ENCODE measurements at regions not wholly inside any gene's neighbourhood (a gene's known extent, or its start where the extent isn't known, plus 50 kb on each side); places are given as distances from the start of the nearest gene placed in this dataset.

DNA sequence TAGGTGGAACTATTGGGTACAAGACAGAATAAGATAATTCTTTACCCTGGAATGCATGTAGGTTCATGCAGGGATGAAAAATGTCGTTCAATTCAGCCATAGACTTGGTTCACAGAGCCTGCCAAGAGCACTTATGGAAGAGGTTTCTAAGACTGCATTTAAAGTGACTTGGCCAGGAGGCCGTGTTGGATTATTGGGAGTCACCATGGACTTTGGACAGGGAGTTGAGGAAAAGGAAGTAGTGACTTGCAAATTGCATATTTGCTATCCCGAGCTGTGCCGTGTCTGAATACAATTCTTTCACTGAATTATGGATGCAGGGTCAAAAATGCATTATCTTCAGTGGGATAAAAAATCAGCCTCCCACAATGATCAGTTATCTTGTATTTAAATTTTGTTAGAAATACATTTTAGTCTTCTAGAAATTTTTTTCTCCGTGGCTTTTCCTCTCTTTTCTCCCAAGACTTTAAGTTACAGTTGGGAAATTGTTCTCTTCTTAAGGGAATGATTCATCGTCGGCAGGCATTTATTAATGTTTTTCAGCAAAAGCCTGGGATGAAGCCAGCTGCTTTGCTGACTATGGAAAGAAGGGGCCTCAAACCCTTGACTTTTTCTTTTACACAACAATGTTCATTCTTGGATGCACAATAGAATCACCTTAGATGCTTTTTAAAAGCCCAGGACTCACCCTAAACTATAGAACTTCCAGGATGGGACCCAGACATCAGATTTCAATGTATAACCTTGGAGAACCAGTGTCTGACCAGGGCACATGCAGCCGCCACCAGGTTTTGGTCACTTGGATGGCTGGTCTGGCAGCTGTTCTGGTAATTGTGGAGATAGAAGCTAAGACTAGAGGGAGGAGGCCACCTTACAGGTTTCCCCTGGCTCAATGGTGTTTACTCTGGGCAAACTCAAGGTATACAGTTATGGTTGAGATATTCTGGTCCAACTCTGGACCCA lies 70.8 kb downstream of the FAT3 start:
- H3K27me3 ChIP-seq (ENCODE audit: control insufficient read depth in 3 of 3, insufficient read depth in 3 of 3, low read length in 2 of 3): no peaks in the 10 kb centered on the region
- no peak overlapping the region for H3K9ac ChIP-seq (ENCODE audit: insufficient read depth in 1 of 2, low read length in 2 of 2)
- H3K36me3 ChIP-seq (ENCODE audit: control insufficient read depth in 4 of 4, insufficient read depth in 4 of 4, low read length in 4 of 4): no peaks in the 10 kb centered on the region
- H3K4me1 ChIP-seq (ENCODE audit: control insufficient read depth in 5 of 5, insufficient read depth in 5 of 5, low read length in 5 of 5): peaks cover 0 to under 1% (median 0%) of the 10 kb centered on the region in 5 donors
- DNase-seq (no peak), ATAC-seq (ENCODE audit: insufficient read depth, low FRiP score) (no peak)
- H3K9me3 ChIP-seq (ENCODE audit: control insufficient read depth in 4 of 4, insufficient read depth in 3 of 4, low read length in 3 of 4): peaks cover 0 to 2% (median 0%) of the 10 kb centered on the region in 4 donors
- 82 to 87% methylated on average over 8 of the region's 8 CpGs for WGBS, 2 donors
- H3K4me3 ChIP-seq: no peak overlapping the region
- TF ChIP-seq, protein P1, sequence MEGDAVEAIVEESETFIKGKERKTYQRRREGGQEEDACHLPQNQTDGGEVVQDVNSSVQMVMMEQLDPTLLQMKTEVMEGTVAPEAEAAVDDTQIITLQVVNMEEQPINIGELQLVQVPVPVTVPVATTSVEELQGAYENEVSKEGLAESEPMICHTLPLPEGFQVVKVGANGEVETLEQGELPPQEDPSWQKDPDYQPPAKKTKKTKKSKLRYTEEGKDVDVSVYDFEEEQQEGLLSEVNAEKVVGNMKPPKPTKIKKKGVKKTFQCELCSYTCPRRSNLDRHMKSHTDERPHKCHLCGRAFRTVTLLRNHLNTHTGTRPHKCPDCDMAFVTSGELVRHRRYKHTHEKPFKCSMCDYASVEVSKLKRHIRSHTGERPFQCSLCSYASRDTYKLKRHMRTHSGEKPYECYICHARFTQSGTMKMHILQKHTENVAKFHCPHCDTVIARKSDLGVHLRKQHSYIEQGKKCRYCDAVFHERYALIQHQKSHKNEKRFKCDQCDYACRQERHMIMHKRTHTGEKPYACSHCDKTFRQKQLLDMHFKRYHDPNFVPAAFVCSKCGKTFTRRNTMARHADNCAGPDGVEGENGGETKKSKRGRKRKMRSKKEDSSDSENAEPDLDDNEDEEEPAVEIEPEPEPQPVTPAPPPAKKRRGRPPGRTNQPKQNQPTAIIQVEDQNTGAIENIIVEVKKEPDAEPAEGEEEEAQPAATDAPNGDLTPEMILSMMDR (IDR thresholded peaks at IDR 0.05; ENCODE audit: control extremely low read depth, extremely low read depth): no peak
- no peak overlapping the region for H3K27ac ChIP-seq (ENCODE audit: low read depth in 1 of 2, low read length in 1 of 2)

DNA sequence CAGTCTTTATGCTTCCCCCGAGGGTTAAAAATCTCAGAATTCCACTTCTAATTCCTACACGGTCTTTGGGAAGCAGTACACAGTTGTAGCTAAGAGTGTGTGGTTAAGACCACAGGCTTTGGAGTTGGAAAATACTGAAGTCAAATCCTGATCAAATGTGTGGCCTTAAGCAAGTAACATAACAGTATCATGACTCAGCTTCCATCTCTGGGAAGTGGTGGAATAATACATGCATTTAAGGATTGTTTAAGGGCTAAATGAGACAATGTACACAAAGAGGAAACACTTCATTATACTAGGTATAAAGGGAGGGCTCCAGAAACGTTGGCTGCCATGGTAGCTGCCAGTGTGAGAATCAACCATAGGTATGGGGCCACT lies 71.5 kb downstream of the FAT3 start:
- Histone ChIP-seq H3K9me3 (ENCODE audit: control insufficient read depth in 4 of 4, insufficient read depth in 3 of 4, low read length in 3 of 4) (peaks cover 0 to 2% (median 0%) of the 10 kb centered on the region in 4 donors), H3K27me3 (ENCODE audit: control insufficient read depth in 3 of 3, insufficient read depth in 3 of 3, low read length in 2 of 3) (no peaks in the 10 kb centered on the region), H3K9ac (ENCODE audit: insufficient read depth in 1 of 2, low read length in 2 of 2) (no peak overlapping the region), H3K36me3 (ENCODE audit: control insufficient read depth in 4 of 4, insufficient read depth in 4 of 4, low read length in 4 of 4) (no peaks in the 10 kb centered on the region), H3K4me3 (no peak overlapping the region), H3K27ac (ENCODE audit: low read depth in 1 of 2, low read length in 1 of 2) (no peak overlapping the region), H3K4me1 (ENCODE audit: control insufficient read depth in 5 of 5, insufficient read depth in 5 of 5, low read length in 5 of 5) (peaks cover 0 to 8% (median 0%) of the 10 kb centered on the region in 5 donors)
- TF ChIP-seq, protein P1 (IDR thresholded peaks at IDR 0.05; ENCODE audit: control extremely low read depth, extremely low read depth): no peak
- DNase-seq (no peak), ATAC-seq (ENCODE audit: insufficient read depth, low FRiP score) (no peak)
- 71 to 74% methylated on average over 3 of the region's 3 CpGs for WGBS, 2 donors

DNA sequence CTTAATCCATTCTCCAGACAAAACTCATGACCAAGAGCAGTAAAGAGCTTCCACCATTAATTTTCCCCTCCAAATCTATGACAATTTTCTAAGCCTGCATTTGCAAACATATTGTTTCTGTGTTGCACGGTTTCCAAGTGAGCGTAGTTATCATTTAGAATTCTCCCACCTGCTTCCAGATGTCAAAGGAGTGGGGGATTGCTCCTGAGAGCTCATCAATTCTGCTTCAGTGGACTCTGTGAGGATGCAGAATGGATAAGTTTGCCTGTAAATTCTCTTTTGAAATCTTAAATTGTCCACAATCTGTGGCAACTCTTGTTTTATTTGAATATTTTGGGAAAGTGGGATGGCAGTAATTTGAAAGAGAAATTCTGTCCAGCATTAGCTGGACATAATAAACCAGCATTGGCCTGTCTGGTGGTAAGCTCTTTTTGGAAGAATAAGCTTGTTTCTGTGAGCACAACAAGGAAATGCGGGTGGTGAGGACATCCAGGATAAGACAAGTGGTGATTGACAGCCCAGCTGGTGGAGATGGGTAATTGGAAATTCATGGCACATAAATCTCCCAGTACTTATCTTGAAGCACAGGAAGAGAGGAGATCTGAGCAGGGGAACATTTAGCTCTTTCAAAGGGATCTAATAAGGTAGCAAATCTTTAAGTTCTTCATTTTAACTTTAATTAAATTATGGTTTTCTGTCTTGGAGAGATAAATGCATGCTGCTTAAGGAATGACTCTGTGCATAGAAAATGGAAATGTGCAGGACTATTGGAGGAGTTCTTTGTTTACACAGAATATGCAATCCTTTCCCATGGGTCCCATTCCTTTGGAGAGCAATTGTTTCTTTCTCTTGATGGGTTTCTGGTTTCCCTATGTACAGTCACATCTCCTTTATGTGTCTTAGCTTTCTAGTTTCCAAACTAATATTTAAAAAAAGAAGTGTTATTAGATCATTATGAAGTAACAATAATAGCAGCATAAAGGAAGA lies 73.2 kb downstream of the FAT3 start:
- no peak overlapping the region for H3K4me3 ChIP-seq
- H3K27me3 ChIP-seq (ENCODE audit: control insufficient read depth in 3 of 3, insufficient read depth in 3 of 3, low read length in 2 of 3): no peaks in the 10 kb centered on the region
- peaks cover 0 to 3% (median 0%) of the 10 kb centered on the region in 4 donors for H3K9me3 ChIP-seq (ENCODE audit: control insufficient read depth in 4 of 4, insufficient read depth in 3 of 4, low read length in 3 of 4)
- H3K9ac ChIP-seq (ENCODE audit: insufficient read depth in 1 of 2, low read length in 2 of 2): no peak overlapping the region
- WGBS, 2 donors: 80 to 89% methylated on average over 3 of the region's 3 CpGs
- no peaks in the 10 kb centered on the region for H3K36me3 ChIP-seq (ENCODE audit: control insufficient read depth in 4 of 4, insufficient read depth in 4 of 4, low read length in 4 of 4)
- DNase-seq (no peak), ATAC-seq (ENCODE audit: insufficient read depth, low FRiP score) (no peak)
- TF ChIP-seq, protein P1 (IDR thresholded peaks at IDR 0.05; ENCODE audit: control extremely low read depth, extremely low read depth): no peak
- peaks cover 0 to 8% (median 0%) of the 10 kb centered on the region in 5 donors for H3K4me1 ChIP-seq (ENCODE audit: control insufficient read depth in 5 of 5, insufficient read depth in 5 of 5, low read length in 5 of 5)
- H3K27ac ChIP-seq (ENCODE audit: low read depth in 1 of 2, low read length in 1 of 2): no peak overlapping the region

Data from lung (tissue), 11 donors.